GM20000 (cell line): ENCODE measurements at regions not wholly inside any gene's neighbourhood (a gene's known extent, or its start where the extent isn't known, plus 50 kb on each side); places are given as distances from the start of the nearest gene placed in this dataset.

ENCODE experiments used
- DNase-seq: peaks from one replicate; pipeline ENCODE4 v3.0.0; 2012; ENCODE audit warnings: low spot score
- TF ChIP-seq, protein P1 (sequence below): IDR thresholded peaks from 2 replicates; pipeline ENCODE4 v1.5.1; 2012; ENCODE audit warnings: mild to moderate bottlenecking, control low read depth; ENCODE audit errors: extremely low read depth, missing control alignments

DNA sequence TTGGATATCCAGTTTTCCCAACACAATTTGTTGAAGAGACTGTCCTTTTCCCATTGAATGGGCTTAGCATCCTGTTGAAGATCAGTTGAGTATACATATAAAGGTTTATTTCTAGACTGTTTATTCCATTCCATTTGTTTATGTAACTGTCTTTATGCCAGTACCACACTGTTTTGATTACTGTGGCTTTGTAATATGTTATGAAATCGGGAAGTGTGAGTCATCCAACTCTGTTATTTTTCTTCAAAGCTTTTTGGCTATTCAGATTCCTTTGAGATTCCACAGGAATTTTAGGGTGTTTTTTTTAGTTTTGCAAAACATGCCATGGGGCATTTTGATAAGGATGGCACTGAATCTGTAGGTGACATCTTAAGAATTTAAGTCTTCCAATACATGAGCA lies 188.3 kb downstream of the BMP7 start:
- TF ChIP-seq, protein P1, sequence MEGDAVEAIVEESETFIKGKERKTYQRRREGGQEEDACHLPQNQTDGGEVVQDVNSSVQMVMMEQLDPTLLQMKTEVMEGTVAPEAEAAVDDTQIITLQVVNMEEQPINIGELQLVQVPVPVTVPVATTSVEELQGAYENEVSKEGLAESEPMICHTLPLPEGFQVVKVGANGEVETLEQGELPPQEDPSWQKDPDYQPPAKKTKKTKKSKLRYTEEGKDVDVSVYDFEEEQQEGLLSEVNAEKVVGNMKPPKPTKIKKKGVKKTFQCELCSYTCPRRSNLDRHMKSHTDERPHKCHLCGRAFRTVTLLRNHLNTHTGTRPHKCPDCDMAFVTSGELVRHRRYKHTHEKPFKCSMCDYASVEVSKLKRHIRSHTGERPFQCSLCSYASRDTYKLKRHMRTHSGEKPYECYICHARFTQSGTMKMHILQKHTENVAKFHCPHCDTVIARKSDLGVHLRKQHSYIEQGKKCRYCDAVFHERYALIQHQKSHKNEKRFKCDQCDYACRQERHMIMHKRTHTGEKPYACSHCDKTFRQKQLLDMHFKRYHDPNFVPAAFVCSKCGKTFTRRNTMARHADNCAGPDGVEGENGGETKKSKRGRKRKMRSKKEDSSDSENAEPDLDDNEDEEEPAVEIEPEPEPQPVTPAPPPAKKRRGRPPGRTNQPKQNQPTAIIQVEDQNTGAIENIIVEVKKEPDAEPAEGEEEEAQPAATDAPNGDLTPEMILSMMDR = no peak

DNA sequence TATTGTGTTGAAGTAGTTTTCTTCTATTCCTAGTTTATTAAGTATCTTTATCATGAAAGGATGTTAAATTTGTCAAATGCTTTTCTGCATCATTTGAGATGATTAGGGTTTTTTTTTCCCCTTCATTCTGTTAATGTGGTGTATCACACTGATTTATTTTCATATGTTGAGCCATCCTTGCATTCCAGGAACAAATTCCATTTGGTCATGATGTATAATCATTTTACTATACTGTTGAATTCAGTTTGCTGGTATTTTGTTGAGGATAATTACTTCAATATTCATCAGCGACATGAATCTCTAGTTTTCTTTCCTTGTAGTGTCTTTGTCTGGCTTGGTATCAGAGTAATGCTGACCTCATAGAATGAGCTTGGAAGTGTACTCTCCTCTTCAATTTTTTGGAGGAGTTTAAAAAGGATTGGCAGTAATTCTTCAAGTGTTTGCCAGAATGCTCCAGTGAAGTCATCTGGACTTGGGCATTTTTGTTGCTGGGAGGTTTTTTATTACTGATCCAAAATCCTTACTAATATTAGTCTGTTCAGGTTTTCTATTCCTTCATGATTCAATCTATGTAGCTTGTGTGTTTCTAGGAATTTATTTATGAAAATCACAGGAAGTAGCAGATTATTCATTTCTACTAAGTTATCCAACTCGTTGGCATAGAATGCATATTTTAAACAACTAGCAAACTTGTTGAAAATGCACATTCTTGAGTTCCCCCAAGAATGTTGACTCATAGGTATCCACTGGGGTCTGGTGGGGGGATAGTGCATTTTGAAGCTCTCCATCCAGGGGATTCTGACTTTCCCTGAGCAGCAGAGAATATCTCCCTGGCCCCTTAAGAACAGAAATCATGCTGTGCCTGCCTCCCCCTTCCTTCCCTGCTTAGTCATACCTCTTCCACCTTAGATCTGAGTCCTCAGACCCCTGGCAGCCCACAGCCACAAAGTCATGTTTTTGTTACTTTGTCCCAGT lies 187.1 kb downstream of the BMP7 start:
- TF ChIP-seq, protein P1 = no peak
- DNase-seq = no peak

More for the DNA sequence above, 188.3 kb downstream of the BMP7 start:
- DNase-seq = no peak

DNA sequence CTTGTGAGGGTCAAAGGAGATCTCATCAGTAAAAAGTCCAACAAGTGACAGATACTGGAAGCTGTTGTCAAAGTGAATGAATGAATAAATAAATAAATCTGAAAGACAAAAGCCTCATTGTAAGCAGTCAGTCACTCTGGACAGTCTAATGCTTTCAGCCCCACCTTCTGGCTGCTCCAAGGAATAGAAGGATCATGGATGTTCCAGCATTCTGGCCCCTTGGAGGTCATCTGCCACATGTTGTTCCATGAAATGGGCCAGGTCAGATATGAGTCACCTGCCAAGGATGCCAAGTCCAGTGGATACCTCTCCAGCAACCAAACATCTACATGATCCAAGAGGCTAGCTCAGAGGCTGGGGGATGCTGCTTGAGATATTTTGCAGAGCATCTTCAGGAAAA lies 185.6 kb downstream of the BMP7 start:
- TF ChIP-seq, protein P1 = no peak
- DNase-seq = no peak

DNA sequence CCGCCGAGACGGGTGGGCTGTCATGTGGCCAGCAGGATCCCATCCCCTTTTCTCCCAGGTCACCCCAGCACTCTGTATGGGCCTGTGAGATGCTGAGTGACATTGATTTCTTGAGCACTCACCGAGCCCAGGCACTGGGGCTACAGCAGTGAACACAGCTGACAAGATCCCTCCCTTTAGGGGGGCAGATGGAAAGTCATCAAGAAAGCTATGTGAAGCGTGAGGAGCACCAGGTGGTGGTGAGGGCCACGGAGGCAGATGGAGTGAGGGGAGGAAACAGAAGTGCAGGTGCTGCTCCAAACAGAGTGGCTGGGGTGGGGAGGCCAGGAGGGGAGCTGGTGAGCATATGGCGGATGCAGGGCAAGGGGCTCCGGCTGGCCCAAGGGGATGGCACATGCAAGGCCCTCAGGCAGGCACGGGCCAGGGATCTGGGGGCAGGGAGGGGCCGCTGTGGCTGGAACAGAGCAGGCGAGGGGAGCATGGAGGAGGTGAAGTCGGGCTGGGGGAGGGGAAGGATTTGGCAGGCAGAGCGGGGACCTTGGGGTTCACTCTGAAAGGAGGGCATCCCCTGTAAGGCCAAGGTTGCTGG lies 184.0 kb downstream of the BMP7 start:
- TF ChIP-seq, protein P1 = no peak
- no peak for DNase-seq

DNA sequence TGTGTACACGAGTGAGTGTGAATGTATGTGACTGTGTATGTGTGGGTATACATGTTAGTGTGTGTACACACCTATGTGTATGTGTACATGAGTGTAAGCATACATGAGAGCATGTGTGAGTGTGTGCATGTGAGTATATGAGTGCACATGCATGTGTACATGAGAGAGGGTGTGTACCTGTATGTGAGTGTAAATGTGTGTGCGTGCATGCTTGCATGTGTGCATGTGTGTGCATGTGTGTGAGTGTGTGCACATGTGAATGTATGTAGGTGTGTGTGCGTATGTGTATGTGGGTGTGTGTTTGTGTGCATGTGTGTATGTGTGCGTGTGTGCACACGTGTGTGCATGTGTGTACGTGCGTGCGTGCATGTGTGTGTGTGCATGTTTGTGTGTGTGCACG lies 183.4 kb downstream of the BMP7 start:
- no peak for DNase-seq
- TF ChIP-seq, protein P1 = no peak

DNA sequence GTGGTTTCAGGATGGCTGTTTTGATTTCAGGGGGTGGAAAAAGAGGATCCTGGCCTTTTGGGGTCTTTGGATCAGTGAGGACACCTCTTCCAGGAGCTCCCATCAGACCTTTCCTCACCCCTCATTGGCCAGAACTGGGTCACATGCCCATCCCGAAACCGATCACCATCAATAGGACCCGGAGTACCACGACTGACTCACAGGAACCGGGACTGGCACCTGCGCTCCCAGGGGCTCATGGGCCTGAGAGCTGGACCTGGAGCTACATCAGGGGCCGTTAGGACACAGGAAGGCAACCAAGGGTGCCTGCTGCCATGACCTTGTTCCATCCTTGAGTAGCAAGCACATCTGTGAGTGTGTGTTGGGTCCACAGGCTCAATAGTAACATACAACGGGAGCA lies 180.4 kb downstream of the BMP7 start:
- no peak for DNase-seq
- TF ChIP-seq, protein P1 = no peak

DNA sequence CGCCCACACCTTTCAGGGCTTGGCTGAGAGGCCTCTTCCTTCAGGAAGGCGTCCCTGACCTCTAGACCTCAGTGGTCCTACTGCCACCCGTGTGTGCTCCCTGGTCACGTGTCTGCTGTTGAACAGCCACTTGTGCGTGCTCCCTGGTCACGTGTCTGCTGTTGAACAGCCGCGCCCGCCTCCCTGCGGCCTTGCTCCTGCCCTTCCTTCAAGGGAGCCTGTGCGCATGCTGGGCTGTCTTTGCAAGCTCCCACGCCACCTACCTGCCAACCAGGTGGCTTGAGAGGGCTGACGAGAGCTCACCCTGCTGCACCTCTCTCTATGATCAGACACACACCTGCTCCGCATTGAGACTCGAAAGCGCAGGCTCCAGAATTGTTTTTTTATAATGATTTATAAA lies 179.3 kb downstream of the BMP7 start:
- no peak for DNase-seq
- TF ChIP-seq, protein P1 = no peak
